ENCODE measurements at regions not wholly inside any gene's neighbourhood (a gene's known extent, or its start where the extent isn't known, plus 50 kb on each side); places are given as distances from the start of the nearest gene placed in this dataset.
"Not testable (repeated sequence)": the region's sequence is repeated elsewhere in the genome, so short reads cannot be mapped to it uniquely, and the experiment has no call there.

DNA sequence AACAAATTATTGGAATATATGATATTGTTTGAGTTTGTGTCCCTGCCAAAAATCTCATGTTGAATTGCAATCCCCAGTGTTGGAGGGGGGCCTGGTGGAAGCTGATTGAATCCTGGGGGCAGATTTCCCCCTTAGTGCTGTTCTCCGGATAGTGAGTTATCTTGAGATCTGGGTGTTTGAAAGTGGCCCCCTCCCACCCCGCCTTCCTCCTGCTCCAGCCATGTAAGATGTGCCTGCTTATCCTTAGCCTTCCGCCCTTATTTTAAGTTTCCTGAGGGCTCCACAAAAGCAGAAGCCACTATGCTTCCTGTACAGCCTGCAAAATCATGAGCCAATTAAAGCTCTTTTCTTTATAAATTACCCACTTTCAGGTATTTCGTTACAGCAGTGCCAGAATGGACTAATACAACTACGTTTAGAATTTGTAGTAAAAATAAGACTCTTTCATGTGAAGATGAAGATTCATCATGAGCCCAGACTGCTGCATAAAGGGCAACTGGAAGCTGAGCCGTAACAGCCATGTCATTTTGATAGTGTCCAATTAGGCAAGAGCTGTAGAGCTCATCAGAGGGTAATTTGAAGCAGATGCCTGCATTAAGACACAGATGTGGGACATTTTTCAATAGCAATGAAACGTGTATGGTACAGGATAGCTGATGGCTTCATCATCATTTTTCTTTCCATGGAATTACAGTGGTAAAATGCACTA is 1007.2 kb downstream of the REEP3 start:
- DNase-seq, result no peak

DNA sequence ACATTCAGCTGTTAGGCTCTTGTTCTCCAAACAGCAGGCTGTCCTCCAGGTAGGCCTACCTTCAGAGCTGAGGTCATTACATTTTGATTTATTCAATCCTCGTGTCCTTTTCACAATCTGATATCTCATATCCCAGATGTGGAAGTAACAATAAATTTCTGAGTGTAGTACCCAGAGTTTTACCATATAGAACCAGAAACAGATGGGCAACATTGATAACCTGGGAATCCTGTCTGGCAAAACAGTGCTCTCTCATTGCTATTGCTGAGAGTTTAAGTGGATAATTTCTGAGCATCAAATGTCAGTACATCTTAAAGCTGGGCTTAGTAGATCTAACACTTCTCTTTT is 1007.8 kb downstream of the REEP3 start:
- no peak for DNase-seq

DNA sequence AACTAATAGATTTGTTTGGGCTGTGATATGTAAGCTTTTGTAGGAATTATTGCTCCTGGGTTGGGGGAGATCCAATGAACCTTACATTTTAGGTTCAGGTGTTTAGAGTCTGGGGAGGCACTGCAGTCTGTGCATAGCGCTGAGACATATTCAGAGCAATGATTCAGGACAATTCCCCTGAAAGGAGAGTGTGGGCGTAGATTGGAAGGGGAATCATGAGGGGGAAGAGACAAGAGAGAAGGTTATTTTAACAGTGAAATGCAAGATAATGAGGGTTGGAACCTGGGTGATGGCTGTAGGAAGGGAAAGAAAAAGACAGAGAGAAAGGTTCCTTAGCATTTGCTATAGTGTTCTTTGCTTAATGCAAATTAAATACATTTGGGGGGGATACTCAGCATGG is 1013.4 kb downstream of the REEP3 start:
- DNase-seq, result no peak

DNA sequence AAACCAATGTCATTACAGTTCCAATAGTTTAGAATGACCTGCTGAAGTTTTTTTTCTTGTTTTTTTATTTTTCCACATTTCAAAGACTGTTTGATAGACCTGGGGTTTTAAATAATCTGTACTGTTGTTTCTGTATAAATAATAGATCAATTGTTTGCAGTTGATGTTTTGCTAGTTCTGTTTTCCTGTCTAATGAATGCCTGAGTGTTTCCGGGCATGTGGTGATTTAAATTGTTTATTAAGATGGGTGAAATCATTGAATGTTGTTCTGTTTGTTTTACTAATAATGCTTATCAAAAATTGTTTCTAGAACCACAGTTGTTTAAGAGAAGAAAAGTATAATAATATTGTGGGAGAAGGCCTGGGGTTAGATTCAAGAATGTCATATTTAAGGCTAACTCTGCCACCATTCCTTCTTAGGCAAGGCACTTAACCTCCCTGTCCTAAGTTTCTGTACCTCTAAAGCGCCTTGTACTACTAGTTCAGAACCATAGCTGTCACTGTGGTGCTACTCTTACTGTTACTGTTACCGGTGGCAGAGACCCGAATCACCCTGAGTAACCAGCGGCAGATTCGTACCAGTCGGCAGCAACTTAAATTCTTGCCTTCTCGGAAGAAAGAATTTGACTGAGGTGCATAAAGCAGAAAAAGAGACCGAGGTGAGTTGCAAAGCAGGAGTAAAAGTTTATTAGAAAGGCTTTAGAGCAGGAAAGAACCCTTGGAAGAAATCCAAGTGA is 1014.1 kb downstream of the REEP3 start:
- DNase-seq, result no peak

DNA sequence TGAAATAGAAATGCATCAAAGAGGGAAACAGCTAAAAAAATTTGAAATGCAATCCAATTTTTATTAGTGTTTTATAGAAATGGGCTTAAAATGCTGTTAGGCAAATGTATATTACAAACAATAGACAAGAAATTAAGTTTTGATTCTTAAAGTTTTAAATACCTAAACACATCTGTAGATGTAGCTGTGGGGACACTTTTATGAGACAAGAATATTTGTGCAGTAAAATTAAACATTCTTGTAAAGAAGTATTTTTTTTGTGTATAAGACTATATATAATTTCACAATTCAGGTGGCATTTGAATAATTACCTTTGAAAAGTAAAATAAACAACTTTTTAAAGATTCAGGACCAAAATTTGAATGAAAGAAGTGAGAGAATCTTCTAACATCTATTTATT is 1015.9 kb downstream of the REEP3 start:
- DNase-seq, result no peak

DNA sequence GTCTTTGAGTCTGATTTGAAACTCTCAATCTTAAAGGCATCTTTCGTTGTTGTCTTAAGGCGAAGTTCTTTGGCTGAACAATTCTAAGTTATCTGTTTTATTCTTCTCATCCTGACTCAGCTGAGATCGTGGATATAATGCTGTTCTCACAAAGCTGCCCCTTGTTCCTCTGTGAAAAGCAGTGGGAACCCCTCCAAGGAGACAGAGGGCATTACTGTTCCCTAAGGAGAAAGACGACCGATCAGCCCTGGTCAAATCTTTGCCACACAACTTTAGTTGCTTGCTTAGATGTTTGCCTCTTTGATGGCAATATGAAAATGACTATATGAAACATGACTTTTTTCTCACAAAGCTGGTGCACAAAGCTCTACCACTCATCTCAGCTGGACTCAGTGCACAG is 1016.7 kb downstream of the REEP3 start:
- DNase-seq, result no peak

DNA sequence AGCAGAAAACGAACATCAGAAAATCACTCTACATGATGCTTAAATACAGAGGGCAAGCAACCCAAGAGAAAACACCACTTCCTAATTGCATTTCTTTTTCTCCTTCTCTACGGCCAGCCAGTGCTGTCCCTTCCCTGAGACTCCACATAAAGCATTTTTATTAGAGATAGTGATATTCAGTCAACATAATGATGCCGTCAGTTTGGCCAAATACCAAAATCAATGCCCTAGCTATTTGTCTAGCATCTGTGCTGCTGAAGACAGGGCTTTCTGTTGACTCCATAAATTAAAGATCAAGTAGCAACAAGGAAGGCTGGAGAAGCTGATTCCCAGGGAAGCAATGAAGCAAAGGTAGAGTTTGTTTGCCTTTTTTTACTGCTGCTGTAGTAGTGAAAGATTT is 1024.9 kb downstream of the REEP3 start:
- no peak for DNase-seq

DNA sequence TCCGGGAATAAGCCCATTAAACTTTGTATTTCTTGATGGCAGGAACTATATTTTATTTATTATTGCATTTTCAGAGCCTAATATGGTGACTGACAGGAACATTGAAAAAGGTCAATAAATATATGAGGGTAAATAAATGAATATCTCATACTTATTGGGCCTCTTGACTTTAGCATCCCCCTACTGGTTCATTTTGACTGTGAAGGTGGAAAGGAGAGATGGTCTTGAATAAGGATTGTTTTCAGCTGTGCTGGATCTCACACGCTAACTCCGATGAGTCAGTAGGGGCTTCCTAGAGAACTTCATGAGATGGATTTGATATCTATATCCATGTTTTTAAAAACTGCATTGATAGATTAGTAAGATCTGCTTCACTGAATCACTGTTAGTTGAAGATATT is 1026.0 kb downstream of the REEP3 start:
- DNase-seq, result no peak

DNA sequence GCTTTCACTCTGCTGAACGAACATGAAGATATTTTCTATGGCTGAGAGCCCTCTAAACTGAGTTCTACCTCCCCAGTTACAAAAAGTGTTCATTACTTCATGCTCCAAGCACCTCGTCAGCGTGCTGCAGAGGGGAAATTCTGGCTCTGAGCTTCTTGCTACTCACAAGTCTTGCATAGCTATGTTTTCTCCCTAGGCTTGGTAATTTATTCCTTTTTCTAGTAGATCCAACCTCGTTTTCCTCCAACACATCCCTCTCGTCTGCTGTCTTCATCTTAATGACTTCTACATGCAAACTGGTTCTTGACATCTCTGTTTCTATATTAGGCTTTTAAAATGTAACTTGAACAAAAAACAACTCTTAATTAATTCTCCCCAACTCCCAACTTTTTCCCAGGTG is 1034.5 kb downstream of the REEP3 start:
- no peak for DNase-seq

DNA sequence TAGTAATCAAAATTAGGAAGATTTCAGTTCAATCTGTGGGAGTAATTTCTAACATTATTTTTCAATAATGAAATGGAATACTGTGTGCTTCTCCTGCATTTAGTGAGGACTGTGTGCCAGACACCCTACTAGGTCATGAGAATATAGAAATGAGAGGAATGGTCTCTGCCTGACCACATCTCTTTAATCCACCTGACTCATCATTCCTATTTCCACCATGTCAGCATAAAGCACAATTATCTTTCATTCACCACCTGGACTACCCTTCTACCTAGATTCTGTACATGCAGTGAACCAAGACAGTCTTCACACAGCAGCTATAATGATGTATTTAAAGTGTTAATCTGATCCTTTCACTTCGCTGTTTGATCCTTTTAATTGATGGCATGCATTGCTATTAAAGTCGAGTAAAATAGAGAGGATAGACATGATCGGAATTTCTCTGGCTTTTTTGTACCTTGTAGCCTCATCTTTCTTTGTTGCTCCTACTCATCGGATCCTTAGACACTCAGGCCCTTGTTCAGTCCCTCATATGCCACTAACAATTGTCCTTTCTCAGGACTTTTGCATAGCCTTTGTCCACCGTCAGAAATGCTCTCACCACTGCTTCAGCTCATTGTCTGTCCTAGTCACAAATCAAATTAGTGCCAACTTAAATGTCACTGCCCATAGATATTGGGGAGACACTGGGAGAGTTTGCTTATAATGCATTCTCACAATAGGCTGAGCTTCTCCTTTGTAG is 1037.1 kb downstream of the REEP3 start:
- no peak for DNase-seq

DNA sequence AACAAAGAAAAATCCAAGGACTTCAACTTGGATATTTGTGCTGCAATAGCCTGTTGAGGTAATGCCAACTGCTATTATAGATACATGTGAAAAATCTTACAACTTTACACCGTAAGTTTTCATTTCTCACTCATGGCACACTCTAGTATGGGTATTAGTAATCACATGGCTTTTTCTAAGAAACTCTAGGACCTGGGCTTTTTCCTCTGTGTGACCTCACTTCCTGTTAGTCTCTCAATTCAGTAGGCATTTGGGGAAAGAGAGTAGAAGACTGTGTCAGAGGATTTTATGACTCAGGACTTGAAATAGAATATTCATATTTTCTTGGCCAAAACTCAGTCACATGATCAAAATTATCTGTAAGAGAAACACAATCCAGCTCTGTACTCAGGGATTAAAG is 1049.9 kb downstream of the REEP3 start:
- DNase-seq, result no peak

DNA sequence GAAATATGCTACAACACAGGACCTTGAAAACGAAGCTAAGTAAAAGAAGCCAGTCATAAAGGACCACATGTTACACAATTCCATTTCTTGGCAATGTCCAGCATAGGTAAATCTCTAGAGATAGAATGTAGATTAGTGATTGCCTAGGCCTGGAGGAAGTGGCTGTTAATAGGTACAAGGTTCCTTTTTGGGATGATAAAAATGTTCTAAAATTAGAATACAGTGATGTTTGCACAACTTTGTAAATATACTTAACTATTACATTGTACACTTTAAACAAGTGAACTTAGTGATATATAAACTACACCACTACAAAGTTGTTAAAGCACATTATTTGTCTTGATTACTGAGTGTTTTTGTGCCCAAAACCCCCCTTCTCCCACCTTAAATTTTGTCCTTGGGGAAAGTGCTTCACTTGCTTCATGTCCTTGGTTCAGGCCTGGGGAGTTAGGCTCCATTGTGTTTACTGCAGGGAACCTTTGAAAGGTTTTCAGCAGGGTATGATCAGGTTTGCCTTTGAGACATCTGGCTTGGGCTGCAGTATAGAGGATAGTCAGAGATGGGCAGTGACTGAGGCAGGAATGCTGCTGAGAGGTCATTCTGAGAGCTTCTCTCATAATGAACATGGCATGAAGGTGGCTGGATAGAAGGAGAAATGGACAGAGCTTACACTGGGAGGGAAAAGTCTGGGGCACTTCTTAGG is 1052.6 kb downstream of the REEP3 start:
- no peak for DNase-seq

DNA sequence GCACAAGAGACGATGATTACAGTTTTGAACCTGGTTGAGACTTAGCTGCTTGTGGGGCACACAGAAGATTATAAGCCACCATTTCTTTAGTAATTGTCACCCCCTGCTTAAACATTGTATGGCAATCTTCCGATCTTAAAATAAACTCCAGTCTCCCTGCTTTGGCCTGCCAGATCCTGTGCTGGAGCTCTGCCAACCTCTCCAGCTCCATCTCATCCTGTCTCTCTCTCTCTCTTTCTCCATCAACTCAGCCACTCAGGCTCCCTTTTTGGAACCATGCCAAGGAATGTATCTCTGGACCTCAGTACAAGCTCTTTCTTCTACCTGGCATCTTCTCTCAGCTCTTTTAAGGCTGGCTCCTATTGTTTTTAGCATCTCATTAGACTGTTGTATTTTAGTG is 1053.2 kb downstream of the REEP3 start:
- DNase-seq, result no peak

DNA sequence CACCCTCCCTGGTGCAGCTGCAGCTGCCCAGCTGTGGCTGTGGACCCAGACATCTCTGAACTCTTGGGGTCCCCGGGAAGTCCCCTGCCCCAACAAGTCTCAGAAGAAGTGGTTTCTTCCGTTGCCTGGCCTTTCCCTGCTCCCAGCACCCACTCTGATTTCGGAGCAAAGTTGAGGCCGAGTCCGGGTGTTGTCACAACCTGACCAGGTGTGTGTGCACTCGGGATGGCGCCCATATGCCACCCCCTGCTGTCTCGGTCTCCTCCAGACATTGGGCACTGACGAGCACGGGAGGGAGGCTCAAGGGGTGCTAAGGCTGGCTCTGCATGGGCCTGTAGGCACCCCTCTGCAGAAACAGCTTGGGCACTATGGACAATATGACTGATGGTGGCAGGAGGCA is 1055.3 kb downstream of the REEP3 start:
- no peak for DNase-seq

DNA sequence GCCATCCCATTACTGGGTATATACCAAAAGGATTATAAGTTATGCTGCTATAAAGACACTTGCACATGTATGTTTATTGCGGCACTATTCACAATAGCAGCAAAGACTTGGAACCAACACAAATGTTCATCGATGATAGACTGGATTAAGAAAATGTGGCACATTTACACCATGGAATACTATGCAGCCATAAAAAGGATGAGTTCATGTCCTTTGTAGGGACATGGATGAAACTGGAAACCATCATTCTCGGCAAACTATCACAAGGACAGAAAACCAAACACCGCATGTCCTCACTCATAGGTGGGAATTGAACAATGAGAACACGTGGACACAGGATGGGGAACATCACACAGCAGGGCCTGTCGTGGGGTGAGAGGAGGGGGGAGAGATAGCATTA is 1057.6 kb downstream of the REEP3 start:
- not testable (repeated sequence) for DNase-seq

DNA sequence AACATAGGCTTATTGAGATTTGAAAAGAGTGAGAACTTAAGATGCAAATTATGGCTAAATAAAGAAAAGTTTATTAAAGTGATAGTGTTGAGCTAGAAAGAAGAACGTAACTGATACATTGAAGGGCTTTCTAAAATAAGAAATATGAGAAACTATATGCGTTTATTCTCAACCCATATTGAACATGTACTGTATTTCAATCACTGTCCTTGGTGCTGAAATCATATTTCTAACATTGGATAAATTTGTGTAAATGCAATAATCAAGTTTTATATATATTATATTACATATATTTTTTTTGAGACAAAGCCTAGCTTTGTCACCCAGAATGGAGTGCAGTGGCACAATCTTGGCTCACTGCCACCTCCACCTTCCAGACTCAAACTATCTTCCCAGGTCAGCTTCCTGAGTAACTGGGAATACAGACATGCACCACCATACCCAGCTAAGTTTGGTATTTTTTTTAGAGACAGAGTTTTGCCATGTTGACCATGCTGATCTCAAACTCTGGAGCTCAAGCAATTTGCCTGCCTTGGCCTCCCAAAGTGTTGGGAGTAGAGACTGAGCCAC is 1065.8 kb downstream of the REEP3 start:
- no peak for DNase-seq

DNA sequence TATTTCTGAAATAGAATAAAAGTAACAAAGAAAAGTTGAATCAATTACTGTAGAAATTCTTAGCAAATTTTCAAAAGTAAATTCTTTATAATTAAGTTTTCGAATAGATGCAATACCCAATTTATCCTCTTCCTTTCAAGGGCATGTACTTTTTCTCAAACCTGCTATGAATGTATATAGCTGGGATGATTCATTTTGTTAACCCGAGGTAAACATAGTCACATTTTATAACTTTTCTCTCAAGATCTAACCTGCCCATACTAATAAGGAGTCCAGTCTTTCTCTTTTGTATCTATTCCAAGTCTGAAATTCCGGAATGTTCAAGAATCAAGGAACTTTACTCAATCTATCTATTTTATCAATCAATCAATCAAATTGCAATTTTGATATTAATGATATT is 1072.9 kb downstream of the REEP3 start:
- DNase-seq, result no peak

DNA sequence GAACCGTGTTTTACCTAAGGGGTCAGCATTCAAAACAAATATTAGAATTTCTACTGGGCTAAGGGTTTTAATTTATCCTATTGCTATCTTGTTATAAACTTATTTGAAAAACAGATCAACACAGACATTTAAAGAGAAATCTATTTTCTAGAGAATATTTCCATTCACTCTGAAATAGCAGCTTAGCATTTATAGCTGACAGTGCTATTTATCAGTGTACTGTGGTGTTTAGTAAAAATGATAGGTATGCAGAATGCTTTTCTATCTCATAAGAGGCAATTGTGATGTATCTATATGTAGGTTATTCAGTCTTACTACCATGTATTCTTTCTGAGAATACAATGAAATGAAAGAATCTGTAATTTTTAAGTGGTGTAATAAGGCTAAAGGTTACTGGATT is 1077.4 kb downstream of the REEP3 start:
- no peak for DNase-seq

DNA sequence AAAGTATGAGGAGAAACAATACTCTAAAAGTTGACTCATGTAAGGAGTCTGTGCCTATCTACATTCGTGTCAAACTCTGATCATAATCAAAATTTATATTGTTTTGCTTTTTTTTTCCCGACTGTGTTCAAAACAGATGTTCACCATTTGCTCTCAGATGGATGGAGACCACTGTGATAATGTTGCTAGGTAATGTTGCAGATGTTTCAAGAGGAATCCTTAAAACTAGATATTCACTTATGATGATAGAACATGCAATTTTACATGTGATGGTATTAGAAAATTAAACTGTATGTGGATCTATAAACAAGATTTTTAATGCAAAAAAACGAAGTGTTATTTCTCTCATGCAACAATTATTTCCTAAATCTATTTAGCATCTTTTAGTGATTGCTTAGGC is 1080.1 kb downstream of the REEP3 start:
- DNase-seq, result no peak

DNA sequence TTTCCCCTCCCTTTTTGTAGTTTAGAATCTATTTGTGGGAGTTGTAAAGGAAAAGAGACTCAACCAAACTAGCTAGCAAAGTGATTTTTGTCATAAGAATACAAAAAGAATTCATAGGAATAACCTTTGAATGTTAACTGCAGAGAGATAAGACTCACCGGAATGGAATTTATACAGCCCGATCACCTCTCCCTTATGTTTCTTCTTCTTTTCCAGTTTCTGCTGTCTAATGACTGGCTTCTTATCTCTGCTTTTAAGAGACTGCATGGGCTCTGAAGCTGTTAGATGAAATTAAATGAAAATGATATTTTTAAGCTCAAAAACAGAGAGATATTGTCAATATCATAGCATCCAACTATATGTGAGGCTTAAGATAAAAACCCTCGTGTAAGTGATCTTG is 1095.9 kb downstream of the REEP3 start:
- no peak for DNase-seq

DNA sequence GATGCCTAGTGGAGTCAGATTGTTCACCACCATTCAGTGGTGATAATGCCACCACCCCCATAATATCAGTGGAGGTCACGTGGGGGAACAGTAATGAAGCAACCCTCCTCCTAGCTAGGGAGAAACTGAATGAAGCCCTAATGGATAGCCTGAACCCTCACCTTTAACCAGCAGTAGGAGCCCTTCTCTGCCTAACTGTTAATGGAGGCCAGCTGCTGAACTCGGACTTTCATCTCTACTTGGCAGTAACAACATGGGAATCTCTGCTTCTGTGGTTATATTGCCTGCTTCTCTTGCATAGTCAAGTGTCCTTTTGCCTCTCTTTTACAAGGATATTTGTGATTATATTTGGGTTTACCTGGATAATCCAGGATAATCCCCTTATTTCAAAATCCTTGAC is 1097.9 kb downstream of the REEP3 start:
- DNase-seq, result no peak

DNA sequence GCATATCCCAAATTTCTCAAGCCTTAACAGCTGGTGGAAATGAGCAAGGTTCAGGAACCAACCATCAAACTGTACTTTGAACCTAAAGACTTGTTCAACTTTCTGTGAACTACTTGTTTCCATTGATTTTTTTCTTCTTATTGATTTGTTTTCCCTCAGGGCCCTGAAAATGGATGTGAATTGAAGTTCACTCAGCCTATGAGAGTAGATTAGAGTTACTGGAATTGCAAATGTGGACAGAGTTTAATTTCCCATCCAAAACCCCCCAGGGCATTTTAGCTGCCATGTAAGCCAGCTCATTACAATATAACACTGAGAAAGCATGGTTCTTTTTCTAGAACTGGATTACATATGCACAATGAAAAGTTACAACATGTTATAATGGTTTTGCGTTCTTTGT is 1105.7 kb downstream of the REEP3 start:
- no peak for DNase-seq

DNA sequence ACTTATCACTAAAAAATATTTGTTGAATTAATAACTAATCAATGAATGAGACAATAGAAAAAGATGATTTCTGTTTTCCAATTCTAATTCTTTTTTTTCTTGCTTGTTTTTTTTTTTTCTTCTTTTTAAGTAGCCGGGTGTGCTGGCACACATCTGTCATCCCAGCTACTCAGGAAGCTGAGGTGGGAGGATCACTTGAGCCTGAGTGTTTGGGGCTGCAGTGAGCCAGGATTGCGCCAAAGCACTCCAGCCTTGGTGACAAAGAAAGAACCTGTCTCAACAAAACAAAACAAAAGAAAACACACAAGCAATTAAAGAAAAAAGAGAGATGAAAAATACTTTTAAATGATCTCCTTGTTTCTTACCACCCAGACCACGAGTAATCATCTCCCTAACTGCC is 1109.3 kb downstream of the REEP3 start:
- no peak for DNase-seq

All from activated T-cell treated with anti-CD3 and anti-CD28 coated beads for 4 hours (primary cell).